GM21737 (cell line): ENCODE measurements at regions not wholly inside any gene's neighbourhood (a gene's known extent, or its start where the extent isn't known, plus 50 kb on each side); places are given as distances from the start of the nearest gene placed in this dataset.

Experiments
- ATAC-seq: cut with Tn5 transposase; IDR thresholded peaks from one replicate; pipeline ENCODE4 v1.9.1; 2021; ENCODE audit warnings: mild to moderate bottlenecking, moderate library complexity; ENCODE audit not compliant: unreplicated experiment

DNA sequence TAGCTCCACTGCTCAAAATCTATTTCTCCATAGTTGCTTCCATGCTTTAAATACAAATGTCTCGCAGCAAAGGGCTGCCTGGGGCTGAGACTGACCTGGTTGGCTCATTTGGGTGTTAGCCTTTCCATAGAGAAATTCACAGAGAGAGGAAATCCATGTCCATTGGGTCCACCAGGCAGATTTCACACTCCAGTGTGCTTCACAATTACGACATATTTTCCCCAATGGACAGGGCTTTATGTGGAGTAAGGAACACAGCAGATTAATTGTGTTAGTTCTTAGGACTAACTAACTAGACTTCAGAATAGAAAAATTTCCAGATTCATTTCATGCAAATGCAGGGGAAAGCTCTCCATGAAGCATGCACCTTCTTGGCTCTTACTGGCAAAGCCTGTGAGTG lies 180.7 kb downstream of the FBXO15 start:
- ATAC-seq: no peak

DNA sequence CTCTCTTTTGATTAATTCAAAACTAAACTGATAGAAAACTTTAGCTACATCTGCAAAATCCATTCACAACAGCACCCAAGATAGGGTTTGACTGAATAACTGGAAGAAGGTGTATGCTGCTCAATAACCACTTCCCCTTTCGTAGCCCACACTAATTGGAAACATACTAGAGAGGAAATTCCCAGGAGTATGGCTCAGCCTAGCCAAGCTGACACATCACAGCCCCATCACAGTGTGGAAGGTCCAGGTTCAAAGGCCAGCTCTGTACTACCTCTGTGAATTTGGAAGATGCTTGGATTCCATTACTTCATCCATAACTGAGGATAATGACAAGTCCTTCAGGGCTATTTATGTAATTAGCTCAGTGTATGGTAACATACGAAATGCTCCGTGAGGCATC lies 185.4 kb downstream of the FBXO15 start:
- ATAC-seq: no peak

DNA sequence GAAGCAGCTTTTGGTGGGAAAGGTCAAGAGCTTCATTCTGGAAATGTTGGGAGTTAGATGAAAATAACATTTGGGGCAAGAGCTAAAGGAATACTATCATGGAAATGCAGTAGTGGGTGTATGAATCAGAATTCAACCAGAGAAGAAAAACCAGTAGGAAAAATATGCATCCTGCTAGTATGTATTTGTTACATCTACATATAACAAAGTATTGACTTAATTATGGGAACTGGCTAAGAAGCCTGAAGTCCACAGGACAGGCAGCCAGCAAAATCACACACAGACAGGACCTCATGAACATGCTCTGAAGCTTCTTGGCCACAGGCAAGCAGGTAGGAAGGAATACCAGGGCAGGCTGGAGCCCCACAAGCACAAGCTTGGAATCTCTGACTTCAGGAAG lies 185.8 kb downstream of the FBXO15 start:
- no peak for ATAC-seq

DNA sequence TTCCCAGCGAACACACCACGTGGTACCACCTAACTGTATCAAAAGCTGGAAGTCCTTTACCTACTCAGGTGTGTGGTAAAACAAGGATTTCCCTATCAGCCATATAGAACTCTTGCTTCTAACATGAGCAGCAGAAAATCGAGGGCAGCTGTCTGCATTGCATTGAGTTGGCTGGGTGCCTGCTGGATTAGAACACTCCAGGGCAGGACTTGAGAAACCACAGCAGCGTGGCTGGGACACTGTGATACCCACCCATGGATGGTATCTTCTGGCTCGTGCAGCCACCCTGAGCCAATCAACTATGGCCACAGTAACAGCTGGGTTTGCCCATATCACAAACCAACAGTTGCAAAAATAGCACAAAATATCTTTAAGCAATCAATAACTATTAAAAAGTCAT lies 188.3 kb downstream of the FBXO15 start:
- ATAC-seq: no peak

DNA sequence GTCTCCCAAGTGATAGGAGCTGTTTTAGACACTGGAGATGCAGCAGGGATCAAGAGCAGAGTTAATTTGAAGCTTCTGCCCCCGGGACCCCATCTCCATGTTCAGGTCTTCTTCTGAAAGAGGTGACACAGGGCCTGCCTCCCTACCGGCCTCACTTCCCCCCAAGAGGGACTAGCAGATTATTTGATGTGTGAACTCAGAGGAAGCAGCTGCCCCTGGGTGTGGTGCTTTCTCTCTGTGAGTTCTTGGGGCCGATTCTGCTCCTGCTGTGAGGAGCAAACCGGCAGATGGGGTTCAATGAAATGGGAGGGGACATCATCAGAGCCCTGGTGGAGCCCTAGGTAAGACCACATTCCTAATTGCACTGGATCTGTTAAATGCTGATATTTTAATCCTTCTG lies 193.4 kb downstream of the FBXO15 start:
- no peak for ATAC-seq

DNA sequence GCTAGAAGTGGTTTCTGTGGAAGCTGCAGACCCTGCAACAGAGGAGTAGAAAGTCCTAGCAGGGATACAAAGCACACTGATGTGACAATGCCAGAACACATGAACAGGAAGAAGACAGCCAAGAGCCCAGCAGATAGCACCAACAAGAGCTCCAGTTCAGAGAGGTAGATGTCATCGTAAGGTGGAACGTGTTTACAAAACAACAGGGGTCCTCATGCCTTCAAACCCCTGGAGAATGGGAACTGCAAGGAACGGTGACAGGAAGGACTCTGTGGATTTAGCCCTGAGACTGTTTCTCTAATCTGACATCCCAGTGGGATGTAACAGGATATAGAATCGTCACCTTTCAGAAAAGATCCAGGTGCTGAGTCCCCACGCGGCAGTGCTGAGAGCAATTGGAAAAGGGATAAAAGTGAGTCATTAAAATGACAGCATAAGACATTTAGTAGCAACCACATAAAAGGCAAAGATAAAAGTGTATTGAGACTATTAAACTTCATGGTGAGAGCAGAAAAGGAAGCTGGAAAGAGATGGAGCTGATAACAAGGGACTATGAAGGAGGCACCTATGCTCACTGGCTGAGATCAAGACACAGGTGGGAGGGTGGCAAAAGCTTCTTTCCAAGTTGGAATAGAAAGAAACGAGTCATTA lies 195.2 kb downstream of the FBXO15 start:
- ATAC-seq: no peak

DNA sequence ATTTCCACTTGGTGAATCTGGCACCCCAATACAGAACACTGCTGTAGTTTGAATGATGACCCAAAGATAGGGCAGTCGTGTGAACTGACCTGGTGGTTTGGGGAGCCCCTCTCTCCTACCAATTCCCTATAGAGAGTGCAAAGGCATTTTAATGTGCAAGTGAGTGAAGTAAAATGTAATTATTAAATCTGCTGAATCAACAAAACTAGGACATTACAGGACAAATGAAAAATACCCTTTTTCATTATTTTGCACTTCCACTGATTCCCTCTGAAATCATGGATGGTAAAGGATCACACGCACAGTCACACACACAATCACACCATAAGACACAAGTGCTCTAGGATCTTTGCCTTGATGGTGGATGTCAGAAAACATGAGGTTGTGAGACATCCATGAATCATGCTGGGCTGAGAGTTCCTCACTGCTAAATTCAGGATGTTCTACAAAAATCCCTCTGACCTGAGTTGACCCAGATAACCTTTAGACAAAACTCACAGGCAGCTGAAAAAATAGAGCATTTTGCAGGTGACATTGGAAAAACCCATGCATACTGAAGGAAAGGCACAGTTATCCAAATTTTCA lies 197.4 kb downstream of the FBXO15 start:
- ATAC-seq: no peak

DNA sequence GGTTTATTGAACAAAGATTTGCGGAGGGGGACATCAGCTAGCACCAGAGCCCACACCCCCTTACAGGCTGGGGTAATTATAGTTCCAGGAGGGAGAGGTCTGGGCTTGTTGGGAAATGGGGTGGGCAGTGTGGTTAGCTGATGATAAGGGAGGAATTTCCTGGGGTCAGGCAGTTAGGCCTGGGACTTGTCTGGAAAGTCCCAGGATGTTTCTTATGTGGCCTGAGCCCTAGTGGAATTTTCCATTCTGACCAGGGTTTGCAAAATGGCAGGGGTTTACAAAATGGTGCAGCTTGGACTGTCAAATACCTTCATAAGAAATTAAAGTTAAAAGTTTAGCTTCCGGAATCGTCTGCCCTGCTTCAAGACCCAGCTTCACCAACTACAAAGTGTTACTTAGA lies 199.1 kb downstream of the FBXO15 start:
- ATAC-seq: no peak

DNA sequence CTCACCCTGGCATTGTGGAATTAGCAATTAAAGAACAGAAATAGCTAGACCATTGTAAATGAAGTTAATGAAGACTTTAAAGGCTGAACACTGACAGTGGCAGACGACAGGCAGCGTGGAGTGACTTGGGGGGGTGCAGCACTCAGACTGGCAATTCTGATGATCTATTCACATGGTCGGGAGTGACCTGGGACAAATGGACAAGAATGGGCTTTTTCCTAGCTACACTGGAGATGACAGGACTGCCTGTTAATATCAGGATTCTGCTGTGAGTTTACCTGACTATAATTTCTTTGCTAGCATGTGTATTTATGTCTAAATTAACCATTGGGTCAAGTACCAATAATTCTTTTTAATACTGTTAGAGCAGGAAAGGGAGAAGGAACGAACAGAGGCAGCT lies 199.6 kb downstream of the FBXO15 start:
- no peak for ATAC-seq

DNA sequence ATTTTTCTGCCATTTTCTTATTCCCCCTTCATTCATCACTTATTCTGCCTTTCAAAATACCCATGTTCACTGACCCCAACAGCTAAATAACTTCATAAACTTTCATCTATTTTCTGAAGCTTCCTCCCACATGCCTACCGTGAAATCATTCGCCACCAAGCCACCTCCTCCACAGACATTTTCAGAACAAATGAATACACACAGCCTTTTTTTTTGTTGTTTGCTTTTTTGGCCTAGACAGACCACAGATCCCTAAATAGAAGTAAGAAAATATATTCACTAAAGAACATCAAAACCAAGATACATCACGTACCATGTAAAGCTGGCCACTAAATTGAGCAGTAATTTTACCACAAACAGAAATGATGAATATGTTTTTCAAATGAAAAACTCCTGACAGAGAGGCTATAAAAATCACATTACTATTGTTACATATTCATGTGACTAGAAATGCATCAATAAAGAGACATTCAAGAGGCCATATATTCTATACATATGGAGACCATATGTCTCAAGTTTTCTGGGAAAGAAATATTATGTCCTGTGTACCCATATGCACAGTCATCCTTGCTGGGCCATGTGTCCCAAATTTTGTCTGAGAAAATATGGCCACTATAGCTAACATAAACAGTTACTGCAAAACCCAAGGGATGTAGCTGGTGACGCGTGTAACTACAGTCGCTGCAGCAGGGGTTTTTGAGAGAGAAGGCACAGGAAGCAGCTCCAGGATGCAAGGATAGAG lies 200.3 kb downstream of the FBXO15 start:
- no peak for ATAC-seq

DNA sequence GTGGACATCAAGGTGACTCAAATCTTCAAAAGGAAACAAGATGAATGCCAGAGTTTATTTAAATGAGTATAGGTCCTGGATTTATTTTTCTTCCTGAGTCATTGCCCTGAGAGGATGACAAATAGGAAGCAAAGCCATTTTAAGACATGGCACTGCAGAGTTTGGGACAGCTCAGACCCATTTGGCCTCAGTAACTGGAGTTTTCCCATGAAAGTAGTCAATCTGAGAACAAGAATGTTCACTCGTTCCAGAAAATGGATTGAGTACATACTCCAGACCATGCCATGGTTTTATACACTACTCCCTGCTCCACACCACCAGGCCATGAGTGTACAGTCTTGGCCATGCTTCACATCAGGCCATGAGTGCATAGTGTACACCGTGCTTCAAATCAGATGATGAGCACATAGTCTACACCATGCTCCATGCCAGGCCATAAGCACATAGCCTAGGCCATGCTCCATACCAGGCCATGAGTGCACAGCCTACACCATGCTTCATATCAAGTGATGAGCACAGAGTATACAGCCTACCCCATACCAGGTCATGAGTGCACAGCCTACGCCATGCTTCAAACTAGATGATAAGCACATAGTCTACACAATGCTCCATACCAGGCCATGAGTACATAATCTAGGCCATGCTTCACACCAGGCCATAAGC lies 202.4 kb downstream of the FBXO15 start:
- no peak for ATAC-seq

DNA sequence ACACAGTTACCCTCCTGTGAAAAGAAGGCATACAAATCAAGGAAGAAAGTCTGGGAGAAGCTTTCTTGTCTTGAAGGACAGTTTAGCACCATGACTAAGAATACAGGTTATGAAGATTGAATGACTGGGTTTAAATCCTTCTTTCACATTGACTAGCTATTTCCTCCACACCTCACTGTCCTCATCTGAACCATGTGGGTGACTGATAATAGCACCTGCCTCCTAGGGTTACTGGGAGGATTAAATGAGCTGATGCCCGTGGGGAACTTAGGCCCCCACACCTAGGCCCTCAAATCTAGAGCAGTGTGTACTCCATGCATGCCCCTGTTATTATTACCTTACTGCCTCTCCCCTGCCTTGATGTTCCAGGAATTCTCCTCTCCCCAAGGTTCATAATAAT lies 202.9 kb downstream of the FBXO15 start:
- ATAC-seq: no peak

DNA sequence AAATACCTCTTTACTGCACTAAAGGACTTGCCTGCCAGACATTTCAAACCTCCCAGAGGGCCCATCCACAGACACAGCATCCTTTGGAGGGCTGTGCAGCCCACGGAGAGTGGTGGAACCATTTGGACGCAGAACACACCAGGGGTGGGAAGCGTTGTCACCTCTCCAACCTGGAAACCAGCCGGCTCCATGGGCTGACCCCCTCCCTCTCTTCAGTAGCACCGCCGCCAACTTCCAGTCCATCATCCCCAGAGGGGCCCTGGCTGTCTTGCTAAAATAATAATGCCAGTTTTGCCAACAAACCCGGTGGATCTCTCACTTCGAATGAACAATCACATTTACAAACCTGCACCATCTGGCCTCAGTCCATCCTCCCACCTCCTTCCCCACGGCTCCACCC lies 203.9 kb downstream of the FBXO15 start:
- ATAC-seq: no peak

DNA sequence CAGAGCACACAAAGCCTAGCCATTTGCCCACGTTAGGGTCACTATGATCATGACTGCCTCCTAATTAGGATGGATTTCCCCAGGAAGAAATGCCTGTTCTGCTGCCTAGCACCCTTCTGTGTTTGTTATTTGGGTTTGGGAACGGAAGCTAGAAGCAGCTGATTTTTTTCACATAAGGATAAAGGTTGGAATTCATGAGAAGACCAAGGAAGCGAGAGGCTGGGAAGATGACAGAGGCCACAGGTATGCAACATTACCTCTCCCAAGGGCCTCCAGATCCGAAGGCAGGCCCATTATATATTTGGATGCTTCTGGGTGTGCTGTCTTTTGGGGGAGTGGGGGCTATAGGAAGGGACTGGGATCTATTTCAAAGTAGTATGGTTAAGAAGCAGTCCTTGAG lies 204.7 kb downstream of the FBXO15 start:
- ATAC-seq: no peak

DNA sequence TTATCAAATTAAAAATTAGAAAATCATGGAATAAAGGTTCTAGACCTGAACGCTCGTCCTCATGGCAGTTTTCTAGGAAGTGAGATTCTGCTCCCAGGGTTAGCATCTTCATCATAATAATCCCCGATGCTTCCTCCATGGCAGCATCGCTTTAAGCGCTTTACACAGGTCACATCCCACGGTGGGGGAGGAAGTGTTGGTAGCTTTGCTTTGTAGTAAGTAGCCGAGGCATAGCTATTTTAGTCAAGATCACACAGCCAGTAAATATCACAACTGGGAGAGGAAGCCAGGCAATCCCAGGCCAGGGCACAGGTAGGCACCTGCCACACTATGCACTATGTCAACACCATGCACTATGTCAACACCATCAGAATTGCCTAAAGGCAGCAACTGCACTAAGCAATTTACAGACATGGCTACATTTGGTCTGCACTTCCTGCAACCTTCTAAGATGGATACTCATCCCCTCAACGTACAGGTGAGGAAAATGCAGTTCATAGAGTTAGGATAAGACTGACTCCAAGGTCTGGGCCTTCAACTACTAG lies 205.5 kb downstream of the FBXO15 start:
- no peak for ATAC-seq

DNA sequence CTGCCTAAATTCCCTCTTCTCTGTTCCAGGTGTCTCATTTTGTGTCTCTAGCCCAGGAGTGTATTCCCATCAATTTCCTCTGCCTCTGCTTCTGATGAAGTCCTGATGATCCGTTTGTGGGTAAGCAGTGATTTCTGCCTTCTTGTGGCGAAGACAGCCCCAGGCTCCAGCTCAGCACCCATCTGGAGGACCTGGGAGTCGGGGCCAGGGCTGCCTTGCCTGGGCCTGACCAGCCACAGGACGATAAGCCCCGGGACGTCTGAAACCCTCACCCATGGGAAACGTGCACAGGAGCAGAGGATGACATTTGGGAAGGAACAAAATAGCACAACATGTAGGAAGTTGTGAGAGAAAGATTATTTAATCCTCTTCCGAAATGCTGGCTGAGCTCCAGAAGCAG lies 206.9 kb downstream of the FBXO15 start:
- no peak for ATAC-seq

DNA sequence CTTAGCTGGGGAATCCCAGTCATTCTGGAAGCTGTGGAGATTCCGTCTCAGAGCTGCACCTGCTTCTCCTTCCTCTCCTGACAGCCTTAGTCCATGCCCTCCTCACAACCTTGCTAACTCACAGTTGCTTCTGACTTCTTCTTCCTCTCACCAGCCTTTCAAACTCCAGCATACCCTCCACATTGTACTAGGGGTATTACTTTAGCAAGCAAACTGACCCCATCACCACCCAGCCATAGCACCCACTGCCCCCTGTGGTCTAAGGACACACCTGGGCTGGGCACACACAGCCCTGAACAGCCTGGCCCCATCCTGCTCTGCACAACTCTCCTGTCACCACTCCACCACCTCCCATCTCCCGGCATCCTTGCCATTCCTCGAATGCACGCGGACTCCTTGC lies 208.2 kb downstream of the FBXO15 start:
- ATAC-seq: no peak

DNA sequence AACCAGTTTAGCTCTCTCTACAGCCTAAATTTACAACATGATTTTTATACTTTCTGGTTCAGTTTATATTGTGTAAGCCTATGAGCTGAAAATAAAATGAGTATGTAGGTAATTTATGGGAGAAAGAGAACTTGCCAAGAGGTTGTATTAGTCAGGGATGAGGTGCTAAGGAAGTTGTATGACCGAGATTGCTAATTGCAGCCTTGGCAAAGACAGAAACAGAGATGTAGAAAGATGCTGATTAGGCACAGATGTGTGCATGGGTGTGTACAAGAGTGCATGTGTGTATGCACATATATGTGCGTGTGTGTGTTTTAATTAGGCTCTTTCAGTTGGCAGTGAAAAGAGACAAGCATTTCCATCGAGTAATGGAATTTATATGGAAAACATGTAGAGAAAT lies 213.9 kb downstream of the FBXO15 start:
- ATAC-seq: no peak

DNA sequence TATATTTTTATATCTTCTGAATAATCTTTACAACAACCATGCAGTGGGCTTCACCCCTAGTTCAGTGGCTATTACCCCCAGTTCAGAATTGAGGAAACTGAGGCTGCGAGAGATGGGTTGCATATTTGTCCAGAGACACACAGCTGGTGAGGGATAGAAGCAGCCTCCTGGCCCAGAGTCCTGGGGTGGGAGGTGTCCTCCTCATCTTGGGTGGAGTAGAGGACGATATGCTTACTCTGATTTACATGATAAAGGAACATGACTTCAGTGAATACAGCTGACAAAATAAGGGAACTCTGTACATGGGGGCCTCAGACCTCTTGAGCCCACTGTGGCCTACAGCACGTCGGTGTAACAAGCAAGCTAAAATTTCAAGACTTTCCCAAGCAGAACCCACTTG lies 214.7 kb downstream of the FBXO15 start:
- no peak for ATAC-seq

DNA sequence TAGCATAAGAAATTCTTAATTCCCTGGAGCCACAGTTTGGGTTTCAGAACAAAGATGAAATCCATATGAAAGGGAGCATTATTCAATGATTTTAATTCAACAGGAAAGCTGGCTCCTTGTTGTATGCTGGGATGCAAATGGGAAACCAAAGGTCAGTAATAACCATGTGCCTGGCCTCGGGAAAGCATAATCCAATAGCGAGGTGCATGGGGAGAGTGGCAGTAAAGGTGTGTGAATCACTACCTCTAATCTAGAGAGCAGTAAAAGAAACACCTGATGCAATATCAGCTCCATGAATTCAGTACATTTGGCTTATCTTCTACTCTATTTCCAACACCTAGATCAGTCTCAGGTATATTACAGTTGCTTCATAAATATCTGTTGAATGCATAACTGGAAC lies 220.1 kb downstream of the FBXO15 start:
- ATAC-seq: no peak

DNA sequence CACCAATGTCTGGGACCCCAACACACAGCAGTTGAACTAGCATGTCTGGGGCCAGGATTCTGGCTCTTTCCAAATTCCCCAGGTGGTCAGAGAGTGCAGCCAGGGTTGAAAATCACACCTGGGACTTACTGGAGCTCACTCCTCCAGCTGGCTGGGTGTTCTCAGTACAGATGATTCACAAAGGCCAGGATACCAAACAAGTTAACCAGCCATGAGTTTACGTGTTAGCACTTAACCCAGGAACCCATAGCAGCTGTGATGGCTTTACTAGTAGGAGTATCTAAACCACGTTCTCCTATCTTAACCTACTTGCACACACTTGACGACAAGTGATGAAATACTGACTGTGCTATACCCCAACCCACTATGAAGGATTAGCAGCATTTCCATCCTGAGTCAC lies 222.8 kb downstream of the FBXO15 start:
- ATAC-seq: no peak

DNA sequence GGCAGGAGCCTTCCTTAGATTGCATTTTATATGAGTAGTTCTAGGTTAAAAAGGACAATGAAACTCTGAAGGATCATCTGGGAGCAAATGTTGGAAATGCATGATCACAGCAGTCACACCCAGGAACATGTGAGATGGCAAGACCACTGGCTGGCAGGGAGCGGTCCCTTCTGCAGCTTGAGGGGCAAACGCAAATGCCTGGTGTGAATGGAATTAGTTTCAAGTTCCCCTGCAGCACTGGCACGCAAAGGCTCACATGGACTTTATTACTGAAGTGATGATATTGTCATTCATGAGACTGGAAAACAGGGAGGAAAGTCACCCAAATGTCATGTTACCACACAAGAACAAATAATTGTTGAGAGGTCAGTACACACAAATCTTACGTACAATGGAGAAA lies 223.3 kb downstream of the FBXO15 start:
- ATAC-seq: no peak
